Smooth muscle cell (in vitro differentiated cells): ENCODE measurements at regions not wholly inside any gene's neighbourhood (a gene's known extent, or its start where the extent isn't known, plus 50 kb on each side); places are given as distances from the start of the nearest gene placed in this dataset.

Source experiments
- DNase-seq: peaks from one replicate; lab custom pipeline; 2025; ENCODE audit not compliant: unreplicated experiment; lab: John Stamatoyannopoulos, UW
- H2AFZ ChIP-seq: fragments of 200-600 bp; sonication (generic); 2 replicates; pipeline ENCODE4 v1.6.0; 2016; ENCODE audit warnings: antibody characterized with exemption, low read depth, mild to moderate bottlenecking
- H3F3A ChIP-seq: fragments of 200-600 bp; sonication (generic); 2 replicates; pipeline ENCODE4 v1.6.0; 2017; ENCODE audit warnings: antibody characterized with exemption, low read depth
- H3K27ac ChIP-seq: fragments of 200-600 bp; sonication (generic); 2 replicates; pipeline ENCODE4 v1.5.1; 2016; ENCODE audit warnings: low read depth, mild to moderate bottlenecking
- H3K27me3 ChIP-seq: fragments of 200-600 bp; sonication (generic); 2 replicates; pipeline ENCODE4 v1.6.1; 2016; ENCODE audit warnings: low read depth, mild to moderate bottlenecking
- H3K36me3 ChIP-seq: fragments of 200-600 bp; sonication (generic); 2 replicates; pipeline ENCODE4 v1.5.1; 2016; ENCODE audit warnings: low read depth
- H3K4me1 ChIP-seq: fragments of 200-600 bp; sonication (generic); 2 replicates; pipeline ENCODE4 v1.5.1; 2016; ENCODE audit warnings: low read depth
- H3K4me2 ChIP-seq: fragments of 200-600 bp; sonication (generic); 2 replicates; pipeline ENCODE4 v1.6.0; 2016; ENCODE audit warnings: mild to moderate bottlenecking
- H3K4me3 ChIP-seq: fragments of 200-600 bp; sonication (generic); 2 replicates; pipeline ENCODE4 v1.5.1; 2016; ENCODE audit warnings: mild to moderate bottlenecking
- H3K79me2 ChIP-seq: fragments of 200-600 bp; sonication (generic); 2 replicates; pipeline ENCODE4 v1.6.0; 2016; ENCODE audit warnings: low read depth, mild to moderate bottlenecking
- H3K9ac ChIP-seq: fragments of 200-600 bp; sonication (generic); 2 replicates; pipeline ENCODE4 v1.6.0; 2016; ENCODE audit warnings: low read depth
- H3K9me3 ChIP-seq: fragments of 200-600 bp; sonication (generic); replicated peaks from 2 replicates; pipeline ENCODE4 v1.5.1; 2016; ENCODE audit warnings: low read depth
- H4K20me1 ChIP-seq: fragments of 200-600 bp; sonication (generic); 2 replicates; pipeline ENCODE4 v1.6.0; 2016; ENCODE audit warnings: low read depth
- CTCF ChIP-seq: fragments of 200-600 bp; sonication (generic); IDR thresholded peaks from 2 replicates; pipeline ENCODE4 v1.5.1; 2017; ENCODE audit warnings: borderline replicate concordance, mild to moderate bottlenecking, antibody characterized with exemption; ENCODE audit not compliant: insufficient read depth, poor library complexity, severe bottlenecking
- WGBS: methylation state at CpG from one replicate; pipeline ENCODE4 v1.1.7; 2016; ENCODE audit warnings: low lambda C conversion rate; 5-methylcytosine and 5-hydroxymethylcytosine counted together

DNA sequence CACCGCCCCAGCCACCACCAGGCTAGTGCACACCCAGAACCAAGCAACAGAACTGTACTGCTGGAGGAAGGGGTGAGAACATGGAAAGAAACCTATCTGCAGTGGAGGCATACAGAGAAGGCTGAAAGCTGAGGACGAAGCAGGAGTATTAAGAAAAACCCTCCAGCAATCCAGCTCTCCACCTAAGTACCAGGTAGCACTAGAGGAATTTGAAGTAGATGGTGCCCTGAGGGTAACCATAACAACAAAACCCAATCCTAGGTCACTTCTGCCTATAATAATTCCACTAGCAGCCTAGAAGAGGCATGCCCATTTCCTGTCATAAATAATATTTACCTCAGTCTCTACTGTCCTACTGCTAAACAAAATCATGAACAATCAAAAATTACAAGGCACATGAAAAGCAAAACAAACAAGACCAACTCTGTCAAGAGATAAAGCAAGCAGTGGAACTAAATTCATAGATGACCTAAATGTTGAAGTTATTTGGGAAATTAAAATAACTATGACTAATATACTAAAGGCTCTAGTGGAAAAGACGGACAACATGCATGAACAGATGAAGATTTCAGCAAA lies 51.1 kb downstream of the HYCC1 start:
- Histone ChIP-seq H3K36me3 (peaks cover 7% of the 10 kb centered on the region), H3K27ac (no peak overlapping the region), H3K4me2 (no peak overlapping the region), H2AFZ (no peak overlapping the region), H3K79me2 (no peaks in the 10 kb centered on the region), H4K20me1 (no peaks in the 10 kb centered on the region), H3K4me3 (no peak overlapping the region), H3K4me1 (no peaks in the 10 kb centered on the region), H3K9ac (no peak overlapping the region), H3K27me3 (no peaks in the 10 kb centered on the region), H3K9me3 (no peaks in the 10 kb centered on the region), H3F3A (no peaks in the 10 kb centered on the region)
- 85% methylated on average over 3 of the region's 3 CpGs for WGBS
- DNase-seq, result no peak
- TF ChIP-seq CTCF, result no peak

DNA sequence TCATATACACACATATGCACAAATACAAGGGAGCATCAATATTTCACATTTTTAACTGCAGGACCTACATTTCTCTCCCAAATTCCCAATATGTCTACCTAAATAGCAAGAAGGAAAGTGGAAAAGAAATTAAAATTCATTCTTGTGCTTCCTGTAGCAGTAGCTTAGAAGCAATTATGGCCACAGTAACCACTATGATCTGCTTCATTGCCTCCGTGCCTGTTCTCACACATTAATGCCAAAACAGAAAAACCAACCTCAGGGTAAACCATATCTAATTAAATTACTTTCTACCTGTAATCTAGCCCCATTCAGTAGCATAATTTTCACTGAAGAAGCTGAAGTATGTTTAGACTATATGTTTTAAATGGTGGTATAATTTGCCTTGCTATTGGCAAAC lies 55.2 kb downstream of the HYCC1 start:
- Histone ChIP-seq H4K20me1 (no peaks in the 10 kb centered on the region), H3K4me2 (no peak overlapping the region), H3K36me3 (peaks cover 7% of the 10 kb centered on the region), H3K9me3 (no peaks in the 10 kb centered on the region), H3K4me3 (no peak overlapping the region), H3K27me3 (no peaks in the 10 kb centered on the region), H2AFZ (no peak overlapping the region), H3K79me2 (no peaks in the 10 kb centered on the region), H3K4me1 (no peaks in the 10 kb centered on the region), H3K27ac (no peak overlapping the region), H3K9ac (no peak overlapping the region), H3F3A (no peaks in the 10 kb centered on the region)
- no peak for DNase-seq
- no peak for TF ChIP-seq CTCF
- WGBS, result 98% methylated on average over 1 of the region's 1 CpG

- no peak for TF ChIP-seq CTCF
- peaks cover 5% of the 10 kb centered on the region for H4K20me1 ChIP-seq
- H2AFZ ChIP-seq, result no peak overlapping the region
- H3F3A ChIP-seq, result no peaks in the 10 kb centered on the region
- H3K9ac ChIP-seq, result no peak overlapping the region
- no peak overlapping the region for H3K4me3 ChIP-seq
- 98% methylated on average over 1 of the region's 1 CpG for WGBS
- no peak for DNase-seq
- H3K36me3 ChIP-seq, result no peaks in the 10 kb centered on the region
- H3K27me3 ChIP-seq, result no peaks in the 10 kb centered on the region
- H3K79me2 ChIP-seq, result no peaks in the 10 kb centered on the region
- no peak overlapping the region for H3K27ac ChIP-seq
- H3K4me1 ChIP-seq, result peaks cover 2% of the 10 kb centered on the region
- H3K4me2 ChIP-seq, result no peak overlapping the region
- no peaks in the 10 kb centered on the region for H3K9me3 ChIP-seq
These were observed 59.7 kb downstream of the HYCC1 start for GRCh38 chr7:22954251-22954650.

GRCh38 chr7:22952306-22953015 lies 61.5 kb downstream of the HYCC1 start:
- Histone ChIP-seq H3F3A (no peaks in the 10 kb centered on the region), H4K20me1 (peaks cover 5% of the 10 kb centered on the region), H3K27me3 (no peaks in the 10 kb centered on the region), H2AFZ (no peak overlapping the region), H3K9ac (no peak overlapping the region), H3K4me1 (peaks cover 2% of the 10 kb centered on the region), H3K4me3 (no peak overlapping the region), H3K9me3 (no peaks in the 10 kb centered on the region), H3K36me3 (no peaks in the 10 kb centered on the region), H3K27ac (no peak overlapping the region), H3K79me2 (no peaks in the 10 kb centered on the region), H3K4me2 (no peak overlapping the region)
- TF ChIP-seq CTCF, result no peak
- no peak for DNase-seq
- 35% methylated on average over 4 of the region's 4 CpGs for WGBS
